ENCODE measurements at regions not wholly inside any gene's neighbourhood (a gene's known extent, or its start where the extent isn't known, plus 50 kb on each side); places are given as distances from the start of the nearest gene placed in this dataset.

GRCh38 chrX:10922835-10923234 is 188.3 kb upstream of the HCCS start:
- TF ChIP-seq REST (IDR thresholded peaks at IDR 0.05) (no peak), TAF1 (conservative IDR thresholded peaks at IDR 0.05) (no peak), ZBTB33 (IDR thresholded peaks at IDR 0.05) (no peak), FOXA2 (IDR thresholded peaks at IDR 0.05) (no peak), FOXA1 (IDR thresholded peaks at IDR 0.05) (no peak), YY1 (IDR thresholded peaks at IDR 0.05) (no peak), NR2F2 (IDR thresholded peaks at IDR 0.05) (no peak), RAD21 (IDR thresholded peaks at IDR 0.05) (no peak)
- DNase-seq (ENCODE audit: low spot score): no peak
- H3K27ac ChIP-seq (ENCODE audit: low read depth in 1 of 2, low read length in 2 of 2): no peak overlapping the region

GRCh38 chrX:10923466-10923865 is 187.7 kb upstream of the HCCS start:
- DNase-seq (ENCODE audit: low spot score): no peak
- no peak for TF ChIP-seq ZBTB33 (IDR thresholded peaks at IDR 0.05)
- no peak for TF ChIP-seq REST (IDR thresholded peaks at IDR 0.05)
- TF ChIP-seq NR2F2 (IDR thresholded peaks at IDR 0.05): no peak
- TF ChIP-seq HNF4G (IDR thresholded peaks at IDR 0.05): no peak
- TF ChIP-seq JUND (IDR thresholded peaks at IDR 0.05): no peak
- TF ChIP-seq GABPA (IDR thresholded peaks at IDR 0.05 in 1 of 2, conservative IDR thresholded peaks at IDR 0.05 in 1 of 2): no peak
- no peak for TF ChIP-seq RAD21 (IDR thresholded peaks at IDR 0.05)
- TF ChIP-seq FOXA2 (IDR thresholded peaks at IDR 0.05): no peak
- no peak for TF ChIP-seq ATF3 (IDR thresholded peaks at IDR 0.05)
- TF ChIP-seq TAF1 (conservative IDR thresholded peaks at IDR 0.05): no peak
- Histone ChIP-seq H3K9me3 (ENCODE audit: control insufficient read depth in 4 of 4, low read length in 3 of 4) (no peaks in the 10 kb centered on the region), H3K4me3 (ENCODE audit: low read depth in 1 of 3, low read length in 3 of 3) (no peak overlapping the region), H3K27ac (ENCODE audit: low read depth in 1 of 2, low read length in 2 of 2) (no peak overlapping the region), H3K27me3 (ENCODE audit: control insufficient read depth in 4 of 4, insufficient read depth in 4 of 4, low read length in 3 of 4) (no peaks in the 10 kb centered on the region), H3K36me3 (ENCODE audit: control insufficient read depth in 4 of 4, insufficient read depth in 3 of 4, low read depth in 1 of 4, low read length in 3 of 4) (no peaks in the 10 kb centered on the region), H3K4me1 (ENCODE audit: control insufficient read depth in 4 of 4, insufficient read depth in 4 of 4, low read length in 3 of 4) (no peaks in the 10 kb centered on the region), H3K9ac (ENCODE audit: low read depth in 1 of 2, low read length in 2 of 2) (no peak overlapping the region)
- WGBS: 81% methylated on average over 3 of the region's 3 CpGs

More at GRCh38 chrX:10922835-10923234, 188.3 kb upstream of the HCCS start:
- 83% methylated on average over 1 of the region's 1 CpG for WGBS
- no peaks in the 10 kb centered on the region for H3K36me3 ChIP-seq (ENCODE audit: control insufficient read depth in 4 of 4, insufficient read depth in 3 of 4, low read depth in 1 of 4, low read length in 3 of 4)
- H3K4me3 ChIP-seq (ENCODE audit: low read depth in 1 of 3, low read length in 3 of 3): no peak overlapping the region
- H3K9me3 ChIP-seq (ENCODE audit: control insufficient read depth in 4 of 4, low read length in 3 of 4): no peaks in the 10 kb centered on the region
- no peaks in the 10 kb centered on the region for H3K27me3 ChIP-seq (ENCODE audit: control insufficient read depth in 4 of 4, insufficient read depth in 4 of 4, low read length in 3 of 4)
- H3K4me1 ChIP-seq (ENCODE audit: control insufficient read depth in 4 of 4, insufficient read depth in 4 of 4, low read length in 3 of 4): no peaks in the 10 kb centered on the region
- H3K9ac ChIP-seq (ENCODE audit: low read depth in 1 of 2, low read length in 2 of 2): no peak overlapping the region
